Mesendoderm (in vitro differentiated cells): ENCODE measurements at regions not wholly inside any gene's neighbourhood (a gene's known extent, or its start where the extent isn't known, plus 50 kb on each side); places are given as distances from the start of the nearest gene placed in this dataset.

Experiments
- DNase-seq: peaks from one replicate; pipeline ENCODE4 v3.0.0; 2013
- H2AK5ac ChIP-seq: 2 replicates; pipeline ENCODE4 v1.6.1; 2013; ENCODE audit warnings: low read length, inconsistent platforms
- H2BK120ac ChIP-seq: 2 replicates; pipeline ENCODE4 v1.6.1; 2013; ENCODE audit warnings: low read depth, mild to moderate bottlenecking, low read length, moderate library complexity, mixed read lengths
- H2BK15ac ChIP-seq: replicated peaks from 2 replicates; pipeline ENCODE4 v1.6.1; 2013; ENCODE audit warnings: low read depth, mild to moderate bottlenecking, moderate library complexity
- H2BK5ac ChIP-seq: 2 replicates; pipeline ENCODE4 v1.6.1; 2013; ENCODE audit warnings: low read length, inconsistent platforms
- H3K18ac ChIP-seq: 2 replicates; pipeline ENCODE4 v1.6.1; 2013; ENCODE audit warnings: mild to moderate bottlenecking, low read length, mixed read lengths
- H3K23ac ChIP-seq: one replicate; pipeline ENCODE4 v1.6.1; 2013; ENCODE audit warnings: low read length
- H3K27ac ChIP-seq: 2 replicates; pipeline ENCODE4 v1.5.1; 2013; ENCODE audit warnings: low read depth, mild to moderate bottlenecking, inconsistent platforms, low read length, moderate library complexity
- H3K27me3 ChIP-seq: 2 replicates; pipeline ENCODE4 v1.6.1; 2013; ENCODE audit warnings: low read length, control low read depth, mild to moderate bottlenecking, inconsistent platforms; ENCODE audit not compliant: insufficient read depth, poor library complexity
- H3K36me3 ChIP-seq: 2 replicates; pipeline ENCODE4 v1.6.1; 2013; ENCODE audit warnings: low read length, inconsistent platforms; ENCODE audit not compliant: control insufficient read depth, insufficient read depth
- H3K4ac ChIP-seq: one replicate; pipeline ENCODE4 v1.6.1; 2013; ENCODE audit warnings: low read depth, mild to moderate bottlenecking, low read length, moderate library complexity
- H3K4me1 ChIP-seq: 2 replicates; pipeline ENCODE4 v1.6.1; 2013; ENCODE audit warnings: low read depth, low read length, inconsistent platforms; ENCODE audit not compliant: control insufficient read depth
- H3K4me2 ChIP-seq: 2 replicates; pipeline ENCODE4 v1.6.1; 2013; ENCODE audit warnings: low read length
- H3K4me3 ChIP-seq: 2 replicates; pipeline ENCODE4 v1.5.1; 2013; ENCODE audit warnings: mild to moderate bottlenecking, low read length
- H3K56ac ChIP-seq: one replicate; pipeline ENCODE4 v1.6.1; 2013; ENCODE audit warnings: low read length
- H3K79me1 ChIP-seq: 2 replicates; pipeline ENCODE4 v1.6.1; 2013; ENCODE audit warnings: low read length, inconsistent platforms
- H3K79me2 ChIP-seq: 2 replicates; pipeline ENCODE4 v1.6.1; 2013; ENCODE audit warnings: mild to moderate bottlenecking, low read length; ENCODE audit not compliant: control insufficient read depth, insufficient read depth
- H3K9ac ChIP-seq: 2 replicates; pipeline ENCODE4 v1.6.1; 2013; ENCODE audit warnings: low read length, inconsistent platforms
- H4K5ac ChIP-seq: one replicate; pipeline ENCODE4 v1.6.1; 2013; ENCODE audit warnings: low read length
- H4K8ac ChIP-seq: one replicate; pipeline ENCODE4 v1.6.1; 2013; ENCODE audit warnings: low read depth, mild to moderate bottlenecking, control low read depth, low read length, moderate library complexity
- WGBS: extraction: QIAGEN DNeasy Blood & Tissue Kit; methylation state at CpG from one replicate; pipeline ENCODE4 v1.1.7; 2013; ENCODE audit warnings: low lambda C conversion rate, missing lambda C conversion rate; ENCODE audit not compliant: insufficient coverage; ENCODE audit errors: extremely low coverage; 5-methylcytosine and 5-hydroxymethylcytosine counted together

GRCh38 chr2:236317938-236318396 lies 53.8 kb upstream of the ASB18 start:
- Histone ChIP-seq H3K9ac (no peak overlapping the region), H3K4ac (no peak overlapping the region), H3K79me2 (no peaks in the 10 kb centered on the region), H3K56ac (no peak overlapping the region), H2BK5ac (no peak overlapping the region), H3K4me1 (no peaks in the 10 kb centered on the region), H3K27me3 (no peaks in the 10 kb centered on the region), H2BK120ac (no peak overlapping the region), H3K4me2 (no peak overlapping the region), H3K18ac (no peak overlapping the region), H2BK15ac (no peak overlapping the region), H4K8ac (no peak overlapping the region), H3K79me1 (no peaks in the 10 kb centered on the region), H3K36me3 (no peaks in the 10 kb centered on the region), H3K4me3 (no peak overlapping the region), H2AK5ac (no peak overlapping the region), H4K5ac (no peak overlapping the region), H3K23ac (no peak overlapping the region), H3K27ac (no peak overlapping the region)
- no CpG with 5 or more reads among the region's 15 CpGs for WGBS
- DNase-seq = no peak

GRCh38 chr2:236318401-236318800 lies 54.2 kb upstream of the ASB18 start:
- Histone ChIP-seq H4K8ac (no peak overlapping the region), H2BK15ac (no peak overlapping the region), H3K18ac (no peak overlapping the region), H2BK120ac (no peak overlapping the region), H3K79me1 (no peaks in the 10 kb centered on the region), H3K4me1 (no peaks in the 10 kb centered on the region), H3K27me3 (no peaks in the 10 kb centered on the region), H3K4ac (no peak overlapping the region), H3K9ac (no peak overlapping the region), H3K23ac (no peak overlapping the region), H3K4me3 (no peak overlapping the region), H3K4me2 (no peak overlapping the region), H3K27ac (no peak overlapping the region), H3K79me2 (no peaks in the 10 kb centered on the region), H4K5ac (no peak overlapping the region), H3K56ac (no peak overlapping the region), H3K36me3 (no peaks in the 10 kb centered on the region), H2AK5ac (no peak overlapping the region), H2BK5ac (no peak overlapping the region)
- WGBS = no CpG with 5 or more reads among the region's 5 CpGs
- no peak for DNase-seq

GRCh38 chr2:236319036-236319435 lies 54.8 kb upstream of the ASB18 start:
- H2AK5ac ChIP-seq = no peak overlapping the region
- no peak overlapping the region for H4K8ac ChIP-seq
- H2BK5ac ChIP-seq = no peak overlapping the region
- no peak overlapping the region for H4K5ac ChIP-seq
- no CpG with 5 or more reads among the region's 9 CpGs for WGBS
- H3K56ac ChIP-seq = no peak overlapping the region
- no peaks in the 10 kb centered on the region for H3K79me1 ChIP-seq
- no peak overlapping the region for H2BK15ac ChIP-seq
- no peak overlapping the region for H3K23ac ChIP-seq
- H3K4me1 ChIP-seq = no peaks in the 10 kb centered on the region
- H3K79me2 ChIP-seq = no peaks in the 10 kb centered on the region
- H2BK120ac ChIP-seq = no peak overlapping the region
- H3K36me3 ChIP-seq = no peaks in the 10 kb centered on the region
- H3K27ac ChIP-seq = no peak overlapping the region
- no peak overlapping the region for H3K4ac ChIP-seq
- H3K27me3 ChIP-seq = no peaks in the 10 kb centered on the region
- H3K4me2 ChIP-seq = no peak overlapping the region
- no peak overlapping the region for H3K9ac ChIP-seq
- no peak overlapping the region for H3K18ac ChIP-seq
- H3K4me3 ChIP-seq = no peak overlapping the region
- no peak for DNase-seq

GRCh38 chr2:236321415-236321814 lies 57.2 kb upstream of the ASB18 start:
- DNase-seq = no peak
- no peaks in the 10 kb centered on the region for H3K27me3 ChIP-seq
- no peak overlapping the region for H3K4me3 ChIP-seq
- H2BK5ac ChIP-seq = no peak overlapping the region
- H3K4me1 ChIP-seq = no peaks in the 10 kb centered on the region
- no peak overlapping the region for H3K23ac ChIP-seq
- no peak overlapping the region for H3K18ac ChIP-seq
- no peak overlapping the region for H3K4ac ChIP-seq
- no peak overlapping the region for H2BK120ac ChIP-seq
- H3K9ac ChIP-seq = no peak overlapping the region
- no CpG with 5 or more reads among the region's 5 CpGs for WGBS
- no peaks in the 10 kb centered on the region for H3K79me1 ChIP-seq
- no peak overlapping the region for H2BK15ac ChIP-seq
- H3K4me2 ChIP-seq = no peak overlapping the region
- H4K5ac ChIP-seq = no peak overlapping the region
- H3K56ac ChIP-seq = no peak overlapping the region
- H3K36me3 ChIP-seq = no peaks in the 10 kb centered on the region
- no peak overlapping the region for H2AK5ac ChIP-seq
- H4K8ac ChIP-seq = no peak overlapping the region
- H3K27ac ChIP-seq = no peak overlapping the region
- no peaks in the 10 kb centered on the region for H3K79me2 ChIP-seq

GRCh38 chr2:236333417-236334121 lies 69.4 kb upstream of the ASB18 start:
- Histone ChIP-seq H3K79me1 (no peaks in the 10 kb centered on the region), H2BK120ac (no peak overlapping the region), H2BK15ac (no peak overlapping the region), H3K27ac (no peak overlapping the region), H4K5ac (no peak overlapping the region), H2BK5ac (no peak overlapping the region), H3K56ac (no peak overlapping the region), H3K4ac (no peak overlapping the region), H3K4me3 (no peak overlapping the region), H3K9ac (no peak overlapping the region), H3K79me2 (no peaks in the 10 kb centered on the region), H3K23ac (no peak overlapping the region), H4K8ac (no peak overlapping the region), H2AK5ac (no peak overlapping the region), H3K18ac (no peak overlapping the region), H3K4me1 (no peaks in the 10 kb centered on the region), H3K27me3 (no peaks in the 10 kb centered on the region), H3K36me3 (no peaks in the 10 kb centered on the region), H3K4me2 (no peak overlapping the region)
- no CpG with 5 or more reads among the region's 14 CpGs for WGBS
- DNase-seq = no peak
